Skeletal muscle satellite cell (primary cell): ENCODE measurements at regions not wholly inside any gene's neighbourhood (a gene's known extent, or its start where the extent isn't known, plus 50 kb on each side); places are given as distances from the start of the nearest gene placed in this dataset.

Experiments
- H3K27me3 ChIP-seq: 2 replicates; pipeline ENCODE4 v1.7.0; 2013; ENCODE audit warnings: low read length; ENCODE audit not compliant: control insufficient read depth, insufficient read depth
- H3K36me3 ChIP-seq: 2 replicates; pipeline ENCODE4 v1.7.0; 2013; ENCODE audit warnings: mild to moderate bottlenecking, control low read depth, low read length; ENCODE audit not compliant: insufficient read depth
- H3K4me1 ChIP-seq: 2 replicates; pipeline ENCODE4 v1.7.0; 2013; ENCODE audit warnings: low read length; ENCODE audit not compliant: control insufficient read depth, insufficient read depth
- H3K4me2 ChIP-seq: 2 replicates; pipeline ENCODE4 v1.7.0; 2013; ENCODE audit warnings: mild to moderate bottlenecking, low read length
- H3K4me3 ChIP-seq: 2 replicates; pipeline ENCODE4 v1.7.0; 2013; ENCODE audit warnings: low read length
- H3K9ac ChIP-seq: 2 replicates; pipeline ENCODE4 v1.7.0; 2013; ENCODE audit warnings: mild to moderate bottlenecking, low read depth, low read length, moderate library complexity
- H3K9me3 ChIP-seq: replicated peaks from 2 replicates; pipeline ENCODE4 v1.7.0; 2013; ENCODE audit warnings: mild to moderate bottlenecking, control low read depth, low read length

DNA sequence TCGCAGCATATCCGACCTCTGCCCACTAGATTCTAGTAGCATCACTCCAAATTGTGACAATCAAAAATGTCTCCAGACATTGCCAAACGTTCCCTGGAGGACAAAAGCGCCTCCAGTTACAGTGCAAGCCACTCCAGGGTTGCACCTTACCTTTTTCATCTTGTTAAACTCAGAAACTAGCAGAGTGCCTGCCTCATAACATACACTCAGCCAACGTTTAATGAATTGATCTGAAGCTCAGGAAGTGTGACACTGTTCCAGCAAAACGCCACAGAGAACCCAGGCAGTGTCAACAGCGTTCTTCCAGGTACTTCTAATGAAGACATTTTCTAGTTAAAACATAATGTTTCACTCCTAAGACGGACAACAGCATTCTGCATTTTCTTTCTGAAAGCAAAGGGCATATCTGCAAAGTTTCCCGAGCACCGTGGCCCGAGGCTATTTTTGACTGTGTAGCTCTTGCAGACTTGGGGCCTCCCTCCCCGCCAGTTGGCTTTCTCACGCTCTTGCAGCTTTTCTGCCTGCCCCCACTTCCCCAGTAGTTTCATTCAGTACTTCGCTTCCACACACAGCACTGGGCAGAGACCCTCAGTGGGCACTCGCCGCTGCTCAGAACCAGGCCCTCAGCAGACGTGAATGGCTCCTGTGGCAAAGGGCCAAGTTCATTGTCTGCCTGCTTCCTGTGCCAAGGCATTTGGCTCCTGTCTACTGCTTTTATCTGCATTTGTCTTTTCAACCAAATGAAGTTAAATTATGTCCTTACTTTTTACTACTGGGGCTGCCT lies 133.4 kb upstream of the TTC29 start:
- no peaks in the 10 kb centered on the region for H3K36me3 ChIP-seq
- H3K27me3 ChIP-seq = no peaks in the 10 kb centered on the region
- H3K4me1 ChIP-seq = no peaks in the 10 kb centered on the region
- H3K9me3 ChIP-seq = no peaks in the 10 kb centered on the region
- H3K9ac ChIP-seq = no peak overlapping the region
- peak overlapping the region; percentile 50 for H3K4me2 ChIP-seq
- H3K4me3 ChIP-seq = no peak overlapping the region

DNA sequence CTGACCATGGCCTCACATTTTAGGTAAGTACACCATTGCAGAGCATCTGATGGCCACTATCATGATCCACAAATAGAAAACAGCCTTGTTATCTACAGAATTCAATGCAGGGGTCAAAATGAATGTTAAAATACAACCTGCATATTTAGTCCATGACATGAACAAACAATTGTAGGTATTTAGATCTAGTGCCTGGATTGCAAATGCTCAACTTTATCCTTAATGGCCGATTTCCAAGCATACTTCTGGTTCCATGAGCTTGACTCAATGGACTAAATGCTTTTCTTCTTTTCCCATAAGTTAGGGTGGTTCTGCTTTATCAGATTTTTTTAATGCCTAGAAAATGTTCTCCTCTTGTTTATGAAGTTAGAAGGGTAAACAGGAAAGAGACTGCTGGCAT lies 139.2 kb upstream of the TTC29 start:
- H3K9ac ChIP-seq = no peak overlapping the region
- H3K27me3 ChIP-seq = no peaks in the 10 kb centered on the region
- no peak overlapping the region for H3K4me3 ChIP-seq
- H3K4me2 ChIP-seq = no peak overlapping the region
- no peaks in the 10 kb centered on the region for H3K9me3 ChIP-seq
- no peaks in the 10 kb centered on the region for H3K36me3 ChIP-seq
- no peaks in the 10 kb centered on the region for H3K4me1 ChIP-seq

- Histone ChIP-seq H3K36me3 (no peaks in the 10 kb centered on the region), H3K9me3 (no peaks in the 10 kb centered on the region), H3K4me2 (no peak overlapping the region), H3K9ac (no peak overlapping the region), H3K4me3 (no peak overlapping the region), H3K4me1 (no peaks in the 10 kb centered on the region), H3K27me3 (no peaks in the 10 kb centered on the region)
Measured at GRCh38 chr4:147085781-147086180, 140.1 kb upstream of the TTC29 start.

- no peaks in the 10 kb centered on the region for H3K27me3 ChIP-seq
- H3K4me1 ChIP-seq = no peaks in the 10 kb centered on the region
- no peak overlapping the region for H3K4me2 ChIP-seq
- H3K36me3 ChIP-seq = no peaks in the 10 kb centered on the region
- no peak overlapping the region for H3K4me3 ChIP-seq
- no peaks in the 10 kb centered on the region for H3K9me3 ChIP-seq
- H3K9ac ChIP-seq = no peak overlapping the region
Measured at GRCh38 chr4:147088146-147088545, 142.5 kb upstream of the TTC29 start.

GRCh38 chr4:147090486-147090885 lies 144.8 kb upstream of the TTC29 start:
- H3K4me1 ChIP-seq = no peaks in the 10 kb centered on the region
- H3K9me3 ChIP-seq = no peaks in the 10 kb centered on the region
- H3K36me3 ChIP-seq = no peaks in the 10 kb centered on the region
- H3K4me3 ChIP-seq = no peak overlapping the region
- no peak overlapping the region for H3K9ac ChIP-seq
- no peaks in the 10 kb centered on the region for H3K27me3 ChIP-seq
- H3K4me2 ChIP-seq = no peak overlapping the region

DNA sequence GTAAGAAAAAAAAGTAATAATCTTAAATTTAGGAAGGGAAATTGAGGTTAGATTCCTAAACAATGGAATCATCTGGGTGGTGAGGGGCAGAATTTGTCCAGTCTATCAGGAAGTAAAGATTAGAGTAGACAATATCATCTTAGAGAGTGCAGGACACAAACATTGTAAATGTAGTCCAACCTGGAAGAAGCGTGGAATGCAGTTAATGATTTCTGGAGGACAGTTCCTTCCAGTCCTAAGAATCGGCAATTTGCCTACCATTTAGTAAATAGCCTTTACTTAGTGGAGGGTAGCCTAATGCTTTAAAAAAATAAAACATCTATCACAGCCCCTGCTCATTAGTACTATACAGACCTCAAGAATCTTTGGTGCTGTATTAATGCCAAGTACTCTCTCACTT lies 147.5 kb upstream of the TTC29 start:
- no peaks in the 10 kb centered on the region for H3K36me3 ChIP-seq
- no peaks in the 10 kb centered on the region for H3K27me3 ChIP-seq
- H3K4me3 ChIP-seq = no peak overlapping the region
- H3K9ac ChIP-seq = no peak overlapping the region
- H3K9me3 ChIP-seq = no peaks in the 10 kb centered on the region
- peaks cover 8% of the 10 kb centered on the region for H3K4me1 ChIP-seq
- H3K4me2 ChIP-seq = no peak overlapping the region

DNA sequence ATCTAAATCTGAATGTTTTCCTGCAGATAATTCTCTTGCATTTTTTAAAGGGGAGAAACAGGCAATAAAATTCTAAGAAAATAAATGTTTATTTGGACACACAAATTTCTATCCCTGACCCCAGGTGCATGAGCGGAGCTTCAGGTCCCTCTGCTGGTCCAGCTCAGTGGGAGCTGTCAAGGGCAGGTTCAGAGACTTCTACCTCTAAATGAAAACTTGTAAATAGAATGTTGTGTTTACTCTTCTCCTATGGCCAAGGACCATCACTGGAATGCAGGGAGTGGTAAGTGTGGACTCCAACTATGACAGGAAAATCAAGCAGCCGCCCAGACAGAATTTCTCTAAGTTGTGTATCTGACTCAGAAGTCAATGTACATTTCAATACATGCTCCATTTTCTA lies 148.6 kb upstream of the TTC29 start:
- H3K9me3 ChIP-seq = no peaks in the 10 kb centered on the region
- H3K27me3 ChIP-seq = no peaks in the 10 kb centered on the region
- no peak overlapping the region for H3K4me3 ChIP-seq
- H3K4me2 ChIP-seq = no peak overlapping the region
- peaks cover 8% of the 10 kb centered on the region for H3K4me1 ChIP-seq
- H3K9ac ChIP-seq = no peak overlapping the region
- H3K36me3 ChIP-seq = no peaks in the 10 kb centered on the region

DNA sequence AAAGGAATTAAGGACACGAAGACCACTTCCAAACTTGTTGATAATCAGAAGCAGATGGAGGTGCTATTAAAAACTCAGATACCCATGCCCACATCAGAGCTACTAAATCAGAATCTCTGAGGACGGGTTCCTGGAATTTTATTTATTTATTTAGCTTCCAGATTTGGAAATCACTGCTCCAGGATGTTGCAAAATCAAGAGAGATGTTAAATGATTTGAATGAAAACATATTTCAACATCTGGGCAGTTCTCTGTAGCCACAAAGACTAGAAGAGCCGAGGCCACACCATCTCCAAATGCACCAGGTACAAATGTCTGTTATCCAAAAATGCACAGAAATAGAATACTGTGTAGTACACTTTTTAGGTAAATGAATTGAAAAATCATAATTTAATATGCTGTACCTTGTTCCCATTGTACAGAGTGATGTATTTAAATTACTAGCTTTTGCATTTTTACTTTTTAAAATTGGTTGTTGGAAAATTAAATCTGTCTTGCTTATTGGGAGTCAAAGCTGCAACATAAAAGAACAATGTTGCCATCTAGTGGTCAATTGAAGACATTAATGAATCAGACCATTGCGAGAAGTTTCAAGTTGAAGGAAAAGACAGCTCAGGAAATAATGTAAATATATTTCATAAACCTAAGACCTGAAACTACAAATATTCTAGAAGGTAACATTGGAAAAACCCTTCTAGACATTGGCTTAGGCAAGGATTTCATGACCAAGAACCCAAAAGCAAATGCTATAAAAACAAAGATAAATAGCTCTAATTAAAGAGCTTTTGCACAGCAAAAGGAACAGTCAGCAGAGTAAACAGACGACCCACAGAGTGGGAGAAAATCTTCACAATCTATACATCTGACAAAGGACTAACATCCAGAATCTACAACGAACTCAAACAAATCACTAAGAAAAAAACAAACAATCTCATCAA lies 151.3 kb upstream of the TTC29 start:
- H3K9me3 ChIP-seq = no peaks in the 10 kb centered on the region
- no peaks in the 10 kb centered on the region for H3K27me3 ChIP-seq
- peak overlapping the region; percentile 34 for H3K4me2 ChIP-seq
- peaks cover 15% of the 10 kb centered on the region for H3K4me1 ChIP-seq
- H3K4me3 ChIP-seq = no peak overlapping the region
- peak overlapping the region; percentile 8 for H3K9ac ChIP-seq
- H3K36me3 ChIP-seq = no peaks in the 10 kb centered on the region

DNA sequence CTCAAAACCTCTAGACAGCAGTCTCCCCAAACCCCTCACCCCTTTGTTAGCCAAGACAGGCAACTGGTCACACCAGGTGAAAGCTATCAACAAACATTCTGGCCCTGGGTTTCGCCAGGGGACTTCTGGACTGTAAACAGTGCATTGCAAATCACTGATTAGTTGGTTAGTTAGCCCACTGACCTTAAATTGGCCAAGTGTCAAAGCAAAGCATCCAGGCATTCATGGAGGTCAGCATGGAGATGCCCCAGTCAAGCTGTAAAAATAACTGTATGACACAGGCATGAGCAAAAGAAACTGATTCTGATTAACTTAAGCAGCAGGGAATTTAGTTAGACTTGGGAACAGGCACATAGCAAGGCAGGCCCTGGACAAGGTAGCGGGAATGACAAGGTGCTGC lies 156.0 kb upstream of the TTC29 start:
- no peaks in the 10 kb centered on the region for H3K27me3 ChIP-seq
- no peak overlapping the region for H3K9ac ChIP-seq
- H3K9me3 ChIP-seq = no peaks in the 10 kb centered on the region
- H3K4me1 ChIP-seq = peaks cover 35% of the 10 kb centered on the region
- no peak overlapping the region for H3K4me2 ChIP-seq
- no peaks in the 10 kb centered on the region for H3K36me3 ChIP-seq
- H3K4me3 ChIP-seq = no peak overlapping the region

DNA sequence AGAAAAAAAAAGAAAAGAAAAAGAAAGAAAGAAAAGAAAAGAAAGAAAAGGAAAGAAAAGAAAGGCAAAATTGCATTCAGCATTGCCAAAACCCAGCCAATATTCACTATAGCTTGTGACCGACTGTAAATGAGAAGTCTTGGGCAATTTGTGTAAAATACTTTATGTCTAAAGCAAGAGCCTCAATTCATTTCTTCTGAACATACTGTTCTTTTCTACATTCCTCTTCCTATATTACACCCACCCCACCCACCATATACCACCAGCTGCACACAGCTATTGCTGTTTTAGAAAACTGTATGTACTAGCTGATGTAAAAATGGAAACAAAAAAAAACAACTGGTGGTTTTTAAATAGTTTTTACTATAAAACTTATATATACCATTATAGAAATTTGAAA lies 156.9 kb upstream of the TTC29 start:
- H3K4me3 ChIP-seq = no peak overlapping the region
- peak overlapping the region; percentile 76 for H3K4me2 ChIP-seq
- H3K27me3 ChIP-seq = no peaks in the 10 kb centered on the region
- H3K9me3 ChIP-seq = no peaks in the 10 kb centered on the region
- peaks cover 32% of the 10 kb centered on the region for H3K4me1 ChIP-seq
- peak overlapping the region; percentile 87 for H3K9ac ChIP-seq
- no peaks in the 10 kb centered on the region for H3K36me3 ChIP-seq

DNA sequence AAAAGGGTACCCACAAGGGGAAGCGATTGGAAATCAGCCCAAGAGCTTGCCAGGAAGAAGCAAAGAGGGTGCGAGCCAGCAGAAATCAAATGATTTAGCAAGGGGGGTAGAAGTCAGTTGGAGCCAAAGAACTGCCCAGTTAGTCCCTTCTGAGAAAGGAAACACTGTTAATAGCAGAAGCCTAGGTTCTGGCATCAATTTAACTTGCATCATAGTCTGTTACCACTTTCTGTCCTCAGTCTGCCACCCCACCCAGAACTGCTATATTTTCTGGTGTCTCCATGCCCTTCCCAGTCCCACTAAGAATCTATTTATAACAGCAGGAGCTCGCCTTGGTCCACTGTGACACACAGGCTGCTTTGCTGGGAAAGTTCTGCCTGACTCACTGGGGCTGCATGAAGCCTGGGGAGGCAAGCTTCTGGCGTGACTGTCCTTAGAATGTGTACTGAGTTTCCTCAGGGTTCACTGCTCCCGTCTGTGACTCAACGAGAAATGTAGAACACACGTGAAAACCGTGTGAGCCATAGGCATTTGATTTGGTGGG lies 157.8 kb upstream of the TTC29 start:
- H3K9ac ChIP-seq = peak overlapping the region; percentile 87
- H3K9me3 ChIP-seq = no peaks in the 10 kb centered on the region
- peaks cover 32% of the 10 kb centered on the region for H3K4me1 ChIP-seq
- peak overlapping the region; percentile 76 for H3K4me2 ChIP-seq
- no peaks in the 10 kb centered on the region for H3K27me3 ChIP-seq
- peak overlapping the region; percentile 52 for H3K4me3 ChIP-seq
- no peaks in the 10 kb centered on the region for H3K36me3 ChIP-seq
